Loucy (cell line): ENCODE measurements at regions not wholly inside any gene's neighbourhood (a gene's known extent, or its start where the extent isn't known, plus 50 kb on each side); places are given as distances from the start of the nearest gene placed in this dataset.

Experiments
- H2AFZ ChIP-seq: fragments of 200-600 bp; sonication (generic); 2 replicates; pipeline ENCODE4 v1.6.0; 2016; ENCODE audit warnings: antibody characterized with exemption, mild to moderate bottlenecking, low read length, moderate library complexity
- H3F3A ChIP-seq: fragments of 200-600 bp; 2 replicates; pipeline ENCODE4 v1.6.0; 2016; ENCODE audit warnings: antibody characterized with exemption, low read depth, mild to moderate bottlenecking
- H3K27me3 ChIP-seq: fragments of 200-600 bp; sonication (generic); 2 replicates; pipeline ENCODE4 v1.6.1; 2014; ENCODE audit warnings: low read length, mild to moderate bottlenecking; ENCODE audit not compliant: insufficient read depth, poor library complexity, severe bottlenecking
- H3K36me3 ChIP-seq: fragments of 200-600 bp; sonication (generic); 2 replicates; pipeline ENCODE4 v1.6.1; 2016; ENCODE audit warnings: low read length; ENCODE audit not compliant: insufficient read depth
- H3K4me1 ChIP-seq: fragments of 200-600 bp; sonication (generic); 2 replicates; pipeline ENCODE4 v1.5.1; 2014; ENCODE audit warnings: low read length, mild to moderate bottlenecking; ENCODE audit not compliant: insufficient read depth, poor library complexity, severe bottlenecking
- H3K4me2 ChIP-seq: fragments of 200-600 bp; sonication (generic); 2 replicates; pipeline ENCODE4 v1.6.0; 2014; ENCODE audit warnings: antibody characterized with exemption, low read length, low read depth, mild to moderate bottlenecking; ENCODE audit not compliant: poor library complexity, severe bottlenecking
- H3K4me3 ChIP-seq: fragments of 200-600 bp; sonication (generic); 2 replicates; pipeline ENCODE4 v1.5.1; 2014; ENCODE audit warnings: low read length, mild to moderate bottlenecking, mixed read lengths; ENCODE audit not compliant: poor library complexity, severe bottlenecking
- H3K79me2 ChIP-seq: fragments of 200-600 bp; sonication (generic); 2 replicates; pipeline ENCODE4 v1.6.1; 2014; ENCODE audit warnings: low read length; ENCODE audit not compliant: insufficient read depth
- H3K9ac ChIP-seq: fragments of 200-600 bp; sonication (generic); 2 replicates; pipeline ENCODE4 v1.6.0; 2014; ENCODE audit warnings: mild to moderate bottlenecking, low read depth, low read length, moderate library complexity; ENCODE audit not compliant: poor library complexity, severe bottlenecking
- H3K9me2 ChIP-seq: fragments of 200-600 bp; sonication (generic); replicated peaks from 2 replicates; pipeline ENCODE4 v1.6.1; 2016; ENCODE audit warnings: low read depth, low read length, mixed read lengths
- H3K9me3 ChIP-seq: fragments of 200-600 bp; sonication (generic); 2 replicates; pipeline ENCODE4 v1.6.1; 2014; ENCODE audit warnings: mild to moderate bottlenecking, antibody characterized with exemption, low read length, low read depth; ENCODE audit not compliant: insufficient read depth
- H4K20me1 ChIP-seq: fragments of 200-600 bp; sonication (generic); 2 replicates; pipeline ENCODE4 v1.6.0; 2014; ENCODE audit warnings: antibody characterized with exemption, low read length, mild to moderate bottlenecking; ENCODE audit not compliant: insufficient read depth, poor library complexity, severe bottlenecking
- EZH2phosphoT487 ChIP-seq: fragments of 200-600 bp; IDR thresholded peaks from 2 replicates; pipeline ENCODE4 v1.6.1; 2018; ENCODE audit warnings: antibody characterized with exemption, mild to moderate bottlenecking, moderate library complexity, borderline replicate concordance
- TF ChIP-seq, protein P1 (sequence below): fragments of 200-600 bp; sonication (generic); conservative IDR thresholded peaks from 2 replicates; pipeline ENCODE4 v1.5.1; 2014; ENCODE audit warnings: mild to moderate bottlenecking, antibody characterized with exemption, low read length

DNA sequence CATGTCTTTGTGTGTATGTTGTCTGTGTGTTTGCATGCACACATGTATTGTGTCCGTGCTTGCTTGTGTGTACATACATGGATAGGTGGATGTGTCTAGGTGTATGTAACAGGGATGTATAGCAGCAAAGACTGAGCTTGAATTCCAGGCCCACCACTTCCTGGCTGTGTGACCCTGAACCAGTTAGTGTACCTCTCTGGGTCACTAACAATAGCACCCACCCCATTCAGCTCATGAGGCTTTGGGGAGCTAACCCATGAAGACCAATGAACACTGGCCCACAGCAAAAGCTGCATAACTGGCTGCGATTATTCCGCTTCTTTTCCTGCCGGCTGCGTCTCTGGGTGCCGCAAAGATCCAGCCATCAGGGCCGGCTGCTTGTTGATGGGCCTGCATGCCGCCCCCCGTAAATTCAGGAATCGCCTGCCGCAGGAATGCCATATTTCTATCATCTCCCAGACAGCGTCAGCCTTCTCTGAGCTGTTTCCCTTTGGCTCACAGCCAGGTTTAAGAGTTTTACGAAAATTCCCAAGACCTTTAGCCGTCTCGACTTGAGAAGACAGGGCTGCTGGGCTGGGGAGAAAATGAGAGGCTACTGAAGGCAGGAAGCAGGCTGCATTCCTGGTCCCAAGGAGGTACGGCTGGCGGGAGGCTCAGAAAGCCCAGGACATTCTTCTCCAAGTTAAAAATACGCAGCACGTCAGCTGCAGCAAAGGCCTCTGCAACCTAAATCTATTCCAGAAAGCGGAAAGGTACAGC is 224.6 kb downstream of the MN1 start:
- TF ChIP-seq, protein P1, sequence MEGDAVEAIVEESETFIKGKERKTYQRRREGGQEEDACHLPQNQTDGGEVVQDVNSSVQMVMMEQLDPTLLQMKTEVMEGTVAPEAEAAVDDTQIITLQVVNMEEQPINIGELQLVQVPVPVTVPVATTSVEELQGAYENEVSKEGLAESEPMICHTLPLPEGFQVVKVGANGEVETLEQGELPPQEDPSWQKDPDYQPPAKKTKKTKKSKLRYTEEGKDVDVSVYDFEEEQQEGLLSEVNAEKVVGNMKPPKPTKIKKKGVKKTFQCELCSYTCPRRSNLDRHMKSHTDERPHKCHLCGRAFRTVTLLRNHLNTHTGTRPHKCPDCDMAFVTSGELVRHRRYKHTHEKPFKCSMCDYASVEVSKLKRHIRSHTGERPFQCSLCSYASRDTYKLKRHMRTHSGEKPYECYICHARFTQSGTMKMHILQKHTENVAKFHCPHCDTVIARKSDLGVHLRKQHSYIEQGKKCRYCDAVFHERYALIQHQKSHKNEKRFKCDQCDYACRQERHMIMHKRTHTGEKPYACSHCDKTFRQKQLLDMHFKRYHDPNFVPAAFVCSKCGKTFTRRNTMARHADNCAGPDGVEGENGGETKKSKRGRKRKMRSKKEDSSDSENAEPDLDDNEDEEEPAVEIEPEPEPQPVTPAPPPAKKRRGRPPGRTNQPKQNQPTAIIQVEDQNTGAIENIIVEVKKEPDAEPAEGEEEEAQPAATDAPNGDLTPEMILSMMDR, result no peak
- no peak for TF ChIP-seq EZH2phosphoT487
- Histone ChIP-seq H3K4me3 (no peak overlapping the region), H3K36me3 (no peaks in the 10 kb centered on the region), H2AFZ (no peak overlapping the region), H3K79me2 (no peaks in the 10 kb centered on the region), H3K4me1 (no peaks in the 10 kb centered on the region), H3K9ac (no peak overlapping the region), H3K9me3 (no peaks in the 10 kb centered on the region), H3K9me2 (no peaks in the 10 kb centered on the region), H4K20me1 (no peaks in the 10 kb centered on the region), H3F3A (no peaks in the 10 kb centered on the region), H3K27me3 (no peaks in the 10 kb centered on the region), H3K4me2 (no peak overlapping the region)

DNA sequence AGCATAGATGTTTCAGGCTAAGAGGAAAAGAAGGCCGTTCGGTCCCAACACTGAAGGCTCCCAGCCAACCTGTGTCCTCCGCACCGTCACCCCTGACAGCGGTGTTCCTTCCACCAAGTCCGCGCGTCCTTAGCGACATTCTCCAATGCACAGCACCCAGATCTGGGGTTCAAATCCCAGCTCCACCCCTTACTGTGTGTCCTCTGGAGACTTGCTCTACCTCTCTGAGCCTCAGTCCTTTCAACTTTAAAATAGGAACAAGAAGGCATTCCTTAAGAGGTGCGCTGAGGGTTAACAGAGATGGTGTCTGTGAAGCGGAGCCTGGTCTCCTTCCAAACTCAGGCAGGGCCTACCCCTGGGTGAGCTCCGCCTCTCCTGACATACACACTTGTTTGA is 224.0 kb downstream of the MN1 start:
- H3K36me3 ChIP-seq, result no peaks in the 10 kb centered on the region
- H3F3A ChIP-seq, result no peaks in the 10 kb centered on the region
- no peak overlapping the region for H3K4me2 ChIP-seq
- no peak overlapping the region for H3K9ac ChIP-seq
- no peaks in the 10 kb centered on the region for H3K79me2 ChIP-seq
- no peaks in the 10 kb centered on the region for H3K9me3 ChIP-seq
- no peak overlapping the region for H2AFZ ChIP-seq
- TF ChIP-seq EZH2phosphoT487, result no peak
- TF ChIP-seq, protein P1, result no peak
- H3K4me1 ChIP-seq, result no peaks in the 10 kb centered on the region
- H4K20me1 ChIP-seq, result no peaks in the 10 kb centered on the region
- H3K27me3 ChIP-seq, result no peaks in the 10 kb centered on the region
- no peaks in the 10 kb centered on the region for H3K9me2 ChIP-seq
- H3K4me3 ChIP-seq, result no peak overlapping the region

GRCh38 chr22:27578937-27579617 is 222.5 kb downstream of the MN1 start:
- no peak overlapping the region for H3K4me2 ChIP-seq
- no peak overlapping the region for H3K4me3 ChIP-seq
- H3K9ac ChIP-seq, result no peak overlapping the region
- no peak overlapping the region for H2AFZ ChIP-seq
- H3K36me3 ChIP-seq, result no peaks in the 10 kb centered on the region
- H3K27me3 ChIP-seq, result no peaks in the 10 kb centered on the region
- no peaks in the 10 kb centered on the region for H3K79me2 ChIP-seq
- no peaks in the 10 kb centered on the region for H4K20me1 ChIP-seq
- no peaks in the 10 kb centered on the region for H3K9me2 ChIP-seq
- H3K4me1 ChIP-seq, result no peaks in the 10 kb centered on the region
- no peaks in the 10 kb centered on the region for H3F3A ChIP-seq
- TF ChIP-seq, protein P1, result no peak
- no peak for TF ChIP-seq EZH2phosphoT487
- H3K9me3 ChIP-seq, result no peaks in the 10 kb centered on the region
